T-helper 17 cell (primary cell): ENCODE measurements at regions not wholly inside any gene's neighbourhood (a gene's known extent, or its start where the extent isn't known, plus 50 kb on each side); places are given as distances from the start of the nearest gene placed in this dataset.
"Not testable (repeated sequence)": the region's sequence is repeated elsewhere in the genome, so short reads cannot be mapped to it uniquely, and the experiment has no call there.

Source experiments
- ATAC-seq: fragments of 150-1000 bp; cut with Tn5 transposase; 2 replicates; pipeline ENCODE4 v1.10.0; 2021; ENCODE audit warnings: mild to moderate bottlenecking, moderate library complexity
- DNase-seq, 3 donors: peaks; one replicate each; pipeline versions ENCODE4 v3.0.0 to v3.0.0-alpha.2; 2020 to 2021
- H3K9me3 ChIP-seq: one replicate; pipeline ENCODE4 v1.7.0; 2013; ENCODE audit warnings: low read length, mild to moderate bottlenecking; ENCODE audit not compliant: control insufficient read depth, poor library complexity, severe bottlenecking
- H3K27ac Mint-ChIP-seq: one replicate; pipeline ENCODE4 v1.8.0; 2022; ENCODE audit warnings: mild to moderate bottlenecking, moderate library complexity, mixed read lengths
- H3K27me3 Mint-ChIP-seq: one replicate; pipeline ENCODE4 v1.8.0; 2022; ENCODE audit warnings: mixed read lengths
- H3K36me3 Mint-ChIP-seq: one replicate; pipeline ENCODE4 v1.8.0; 2022; ENCODE audit warnings: low read depth, mixed read lengths
- H3K4me1 Mint-ChIP-seq: one replicate; pipeline ENCODE4 v1.8.0; 2022; ENCODE audit warnings: mild to moderate bottlenecking, mixed read lengths
- H3K4me3 Mint-ChIP-seq: one replicate; pipeline ENCODE4 v1.8.0; 2022; ENCODE audit warnings: mild to moderate bottlenecking, moderate library complexity, mixed read lengths

- Mint-ChIP-seq H3K4me1 (peaks cover 39% of the 10 kb centered on the region), H3K4me3 (peak overlapping the region; percentile 33), H3K27ac (peak overlapping the region; percentile 97)
Measured at GRCh38 chr1:25018943-25019336, 88.9 kb upstream of the RUNX3 start.

GRCh38 chr1:25018110-25018735, 88.1 kb upstream of the RUNX3 start:
- H3K4me3 Mint-ChIP-seq, result peak overlapping the region; percentile 76
- no peaks in the 10 kb centered on the region for H3K9me3 ChIP-seq
- no peak for DNase-seq
- H3K4me1 Mint-ChIP-seq, result peaks cover 35% of the 10 kb centered on the region
- no peaks in the 10 kb centered on the region for H3K27me3 Mint-ChIP-seq
- no peaks in the 10 kb centered on the region for H3K36me3 Mint-ChIP-seq
- H3K27ac Mint-ChIP-seq, result peak overlapping the region; percentile 97
- no peak for ATAC-seq

More at GRCh38 chr1:25018943-25019336, 88.9 kb upstream of the RUNX3 start:
- H3K9me3 ChIP-seq, result no peaks in the 10 kb centered on the region
- DNase-seq, result no peak
- ATAC-seq, result no peak
- Mint-ChIP-seq H3K36me3 (no peaks in the 10 kb centered on the region), H3K27me3 (no peaks in the 10 kb centered on the region)

- H3K4me3 Mint-ChIP-seq, result peak overlapping the region; percentile 76
- H3K27me3 Mint-ChIP-seq, result no peaks in the 10 kb centered on the region
- H3K9me3 ChIP-seq, result no peaks in the 10 kb centered on the region
- peaks cover 30% of the 10 kb centered on the region for H3K4me1 Mint-ChIP-seq
- H3K36me3 Mint-ChIP-seq, result no peaks in the 10 kb centered on the region
- peak overlapping the region; percentile 97 for H3K27ac Mint-ChIP-seq
- no peak for DNase-seq
- ATAC-seq, result peak; percentile 57
Measured at GRCh38 chr1:25017436-25018109, 87.5 kb upstream of the RUNX3 start.

- DNase-seq (no peak), ATAC-seq (no peak)
- Mint-ChIP-seq H3K36me3 (no peaks in the 10 kb centered on the region), H3K27me3 (no peaks in the 10 kb centered on the region), H3K27ac (no peak overlapping the region), H3K4me3 (no peak overlapping the region), H3K4me1 (peaks cover 16% of the 10 kb centered on the region)
- no peaks in the 10 kb centered on the region for H3K9me3 ChIP-seq
Measured at GRCh38 chr1:25012966-25013962, 83.2 kb upstream of the RUNX3 start.

- no peaks in the 10 kb centered on the region for H3K36me3 Mint-ChIP-seq
- no peaks in the 10 kb centered on the region for H3K27me3 Mint-ChIP-seq
- H3K9me3 ChIP-seq, result no peaks in the 10 kb centered on the region
- no peak overlapping the region for H3K4me3 Mint-ChIP-seq
- H3K27ac Mint-ChIP-seq, result no peak overlapping the region
- DNase-seq (no peak), ATAC-seq (no peak)
- peaks cover 11% of the 10 kb centered on the region for H3K4me1 Mint-ChIP-seq
Measured at GRCh38 chr1:25011943-25012638, 82.0 kb upstream of the RUNX3 start.

GRCh38 chr1:25011275-25011674, 81.2 kb upstream of the RUNX3 start:
- Mint-ChIP-seq H3K4me1 (peaks cover 18% of the 10 kb centered on the region), H3K4me3 (no peak overlapping the region), H3K27me3 (no peaks in the 10 kb centered on the region), H3K27ac (peak overlapping the region; percentile 27), H3K36me3 (no peaks in the 10 kb centered on the region)
- ATAC-seq (no peak), DNase-seq (no peak)
- no peaks in the 10 kb centered on the region for H3K9me3 ChIP-seq

GRCh38 chr1:25009671-25010262, 79.7 kb upstream of the RUNX3 start:
- no peak for DNase-seq
- H3K27me3 Mint-ChIP-seq, result no peaks in the 10 kb centered on the region
- ATAC-seq, result peak; percentile 41
- H3K4me1 Mint-ChIP-seq, result peaks cover 21% of the 10 kb centered on the region
- H3K4me3 Mint-ChIP-seq, result no peak overlapping the region
- H3K9me3 ChIP-seq, result no peaks in the 10 kb centered on the region
- H3K27ac Mint-ChIP-seq, result no peak overlapping the region
- H3K36me3 Mint-ChIP-seq, result no peaks in the 10 kb centered on the region

GRCh38 chr1:25008192-25008485, 78.1 kb upstream of the RUNX3 start:
- Mint-ChIP-seq H3K27ac (peak overlapping the region; percentile 21), H3K4me1 (peaks cover 21% of the 10 kb centered on the region), H3K27me3 (no peaks in the 10 kb centered on the region), H3K4me3 (no peak overlapping the region), H3K36me3 (no peaks in the 10 kb centered on the region)
- DNase-seq, result no peak
- H3K9me3 ChIP-seq, result no peaks in the 10 kb centered on the region
- no peak for ATAC-seq

GRCh38 chr1:25007390-25008191, 77.5 kb upstream of the RUNX3 start:
- DNase-seq, ATAC-seq, H3K9me3 ChIP-seq, H3K4me3 Mint-ChIP-seq, H3K27me3 Mint-ChIP-seq, H3K36me3 Mint-ChIP-seq: not testable (repeated sequence)
- Mint-ChIP-seq H3K27ac (peak overlapping the region; percentile 85), H3K4me1 (peaks cover 21% of the 10 kb centered on the region)

- no peaks in the 10 kb centered on the region for H3K9me3 ChIP-seq
- no peak overlapping the region for H3K4me3 Mint-ChIP-seq
- DNase-seq (no peak), ATAC-seq (no peak)
- no peaks in the 10 kb centered on the region for H3K36me3 Mint-ChIP-seq
- no peaks in the 10 kb centered on the region for H3K27me3 Mint-ChIP-seq
- peaks cover 21% of the 10 kb centered on the region for H3K4me1 Mint-ChIP-seq
- peak overlapping the region; percentile 85 for H3K27ac Mint-ChIP-seq
Measured at GRCh38 chr1:25006770-25007169, 76.7 kb upstream of the RUNX3 start.

- Mint-ChIP-seq H3K4me1 (peaks cover 21% of the 10 kb centered on the region), H3K27me3 (no peaks in the 10 kb centered on the region), H3K4me3 (no peak overlapping the region), H3K27ac (no peak overlapping the region), H3K36me3 (no peaks in the 10 kb centered on the region)
- DNase-seq, result no peak
- no peaks in the 10 kb centered on the region for H3K9me3 ChIP-seq
- no peak for ATAC-seq
Measured at GRCh38 chr1:25004355-25004754, 74.3 kb upstream of the RUNX3 start.
